GM18868 (cell line): ENCODE measurements at regions not wholly inside any gene's neighbourhood (a gene's known extent, or its start where the extent isn't known, plus 50 kb on each side); places are given as distances from the start of the nearest gene placed in this dataset.

ENCODE experiments used
- ATAC-seq: cut with Tn5 transposase; IDR thresholded peaks from one replicate; pipeline ENCODE4 v1.9.1; 2021; ENCODE audit warnings: mild to moderate bottlenecking, moderate library complexity; ENCODE audit not compliant: unreplicated experiment

- no peak for ATAC-seq
Observed at GRCh38 chr2:109070290-109070689, 58.7 kb upstream of the SH3RF3 start.

- ATAC-seq, result no peak
Observed at GRCh38 chr2:109069331-109070194, 59.4 kb upstream of the SH3RF3 start.

- no peak for ATAC-seq
Observed at GRCh38 chr2:109068811-109069210, 60.2 kb upstream of the SH3RF3 start.

- no peak for ATAC-seq
Observed at GRCh38 chr2:109067631-109068125, 61.3 kb upstream of the SH3RF3 start.

- ATAC-seq, result no peak
Observed at GRCh38 chr2:109066917-109067597, 61.9 kb upstream of the SH3RF3 start.

- no peak for ATAC-seq
Observed at GRCh38 chr2:109066501-109066900, 62.5 kb upstream of the SH3RF3 start.

- ATAC-seq, result no peak
Observed at GRCh38 chr2:109065391-109065734, 63.6 kb upstream of the SH3RF3 start.

GRCh38 chr2:109064660-109065390, 64.2 kb upstream of the SH3RF3 start:
- ATAC-seq, result no peak

- no peak for ATAC-seq
Observed at GRCh38 chr2:109062859-109063700, 65.9 kb upstream of the SH3RF3 start.

GRCh38 chr2:109062145-109062858, 66.7 kb upstream of the SH3RF3 start:
- ATAC-seq, result no peak

GRCh38 chr2:109061736-109062135, 67.3 kb upstream of the SH3RF3 start:
- no peak for ATAC-seq

GRCh38 chr2:109060496-109060895, 68.5 kb upstream of the SH3RF3 start:
- ATAC-seq, result no peak

GRCh38 chr2:109059474-109060165, 69.4 kb upstream of the SH3RF3 start:
- no peak for ATAC-seq

GRCh38 chr2:109058802-109059201, 69.8 kb upstream of the EDAR start:
- ATAC-seq, result no peak

GRCh38 chr2:109058191-109058632, 69.2 kb upstream of the EDAR start:
- ATAC-seq, result no peak

GRCh38 chr2:109057686-109058085, 68.7 kb upstream of the EDAR start:
- ATAC-seq, result no peak

- ATAC-seq, result no peak
Observed at GRCh38 chr2:109055435-109055834, 66.4 kb upstream of the EDAR start.

- ATAC-seq, result no peak
Observed at GRCh38 chr2:109054865-109055264, 65.8 kb upstream of the EDAR start.

GRCh38 chr2:109053716-109054115, 64.7 kb upstream of the EDAR start:
- ATAC-seq, result no peak
